ENCODE measurements at regions not wholly inside any gene's neighbourhood (a gene's known extent, or its start where the extent isn't known, plus 50 kb on each side); places are given as distances from the start of the nearest gene placed in this dataset.

DNA sequence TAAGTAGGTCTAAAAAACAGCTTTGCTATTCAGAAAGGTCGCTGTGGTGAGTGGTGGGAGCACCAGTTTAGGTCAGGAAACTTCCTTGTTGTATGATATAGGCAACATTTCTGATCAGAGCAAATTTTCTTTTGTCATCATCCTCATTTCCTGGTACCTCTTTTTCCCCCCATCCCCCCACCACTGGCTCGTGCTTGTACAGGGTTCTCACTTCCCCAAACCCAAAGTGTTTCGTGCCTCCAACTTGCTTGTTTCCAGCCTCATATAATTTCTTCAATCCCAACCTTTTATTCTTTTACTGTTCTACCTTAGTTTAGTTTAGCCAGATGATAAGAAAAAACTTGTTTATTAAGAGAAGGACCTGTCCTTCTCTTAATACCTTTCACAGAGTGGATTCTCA, 209.4 kb upstream of the JAG1 start:
- Histone ChIP-seq H3K79me2 (ENCODE audit: insufficient read depth, low read length) (no peaks in the 10 kb centered on the region), H3K4me3 (ENCODE audit: low read length, poor library complexity, severe bottlenecking) (no peak overlapping the region), H3K36me3 (ENCODE audit: insufficient read depth, low read length) (no peaks in the 10 kb centered on the region), H2AFZ (ENCODE audit: low read length) (no peak overlapping the region), H3F3A (ENCODE audit: low read depth) (no peaks in the 10 kb centered on the region), H3K9ac (ENCODE audit: low read depth, low read length, poor library complexity, severe bottlenecking) (no peak overlapping the region), H3K9me2 (replicated peaks; ENCODE audit: low read depth, low read length) (no peaks in the 10 kb centered on the region), H3K9me3 (ENCODE audit: insufficient read depth, low read depth, low read length) (no peaks in the 10 kb centered on the region; the same call in 1 of the 2 replicates), H3K27me3 (ENCODE audit: insufficient read depth, low read length, poor library complexity, severe bottlenecking) (no peaks in the 10 kb centered on the region), H3K4me2 (ENCODE audit: low read depth, low read length, poor library complexity, severe bottlenecking) (no peak overlapping the region), H3K4me1 (ENCODE audit: insufficient read depth, low read length, poor library complexity, severe bottlenecking) (no peaks in the 10 kb centered on the region), H4K20me1 (ENCODE audit: insufficient read depth, low read length, poor library complexity, severe bottlenecking) (no peaks in the 10 kb centered on the region)
- TF ChIP-seq EZH2phosphoT487 (IDR thresholded peaks at IDR 0.05; ENCODE audit: borderline replicate concordance) (no peak), CTCF (conservative IDR thresholded peaks at IDR 0.05; ENCODE audit: low read length) (no peak)

GRCh38 chr20:10893321-10893720, 219.5 kb upstream of the JAG1 start:
- Histone ChIP-seq H3K9me3 (ENCODE audit: insufficient read depth, low read depth, low read length) (0 out of 2 replicates have a peak, but pooled peaks cover 6% of the 10 kb centered on the region), H3K4me3 (ENCODE audit: low read length, poor library complexity, severe bottlenecking) (no peak overlapping the region), H3K9me2 (replicated peaks; ENCODE audit: low read depth, low read length) (no peaks in the 10 kb centered on the region), H3K36me3 (ENCODE audit: insufficient read depth, low read length) (no peaks in the 10 kb centered on the region), H3F3A (ENCODE audit: low read depth) (no peaks in the 10 kb centered on the region), H4K20me1 (ENCODE audit: insufficient read depth, low read length, poor library complexity, severe bottlenecking) (no peaks in the 10 kb centered on the region), H3K9ac (ENCODE audit: low read depth, low read length, poor library complexity, severe bottlenecking) (no peak overlapping the region), H2AFZ (ENCODE audit: low read length) (no peak overlapping the region), H3K27me3 (ENCODE audit: insufficient read depth, low read length, poor library complexity, severe bottlenecking) (no peaks in the 10 kb centered on the region), H3K4me1 (ENCODE audit: insufficient read depth, low read length, poor library complexity, severe bottlenecking) (no peaks in the 10 kb centered on the region), H3K4me2 (ENCODE audit: low read depth, low read length, poor library complexity, severe bottlenecking) (no peak overlapping the region), H3K79me2 (ENCODE audit: insufficient read depth, low read length) (no peaks in the 10 kb centered on the region)
- TF ChIP-seq CTCF (conservative IDR thresholded peaks at IDR 0.05; ENCODE audit: low read length): no peak
- no peak for TF ChIP-seq EZH2phosphoT487 (IDR thresholded peaks at IDR 0.05; ENCODE audit: borderline replicate concordance)

DNA sequence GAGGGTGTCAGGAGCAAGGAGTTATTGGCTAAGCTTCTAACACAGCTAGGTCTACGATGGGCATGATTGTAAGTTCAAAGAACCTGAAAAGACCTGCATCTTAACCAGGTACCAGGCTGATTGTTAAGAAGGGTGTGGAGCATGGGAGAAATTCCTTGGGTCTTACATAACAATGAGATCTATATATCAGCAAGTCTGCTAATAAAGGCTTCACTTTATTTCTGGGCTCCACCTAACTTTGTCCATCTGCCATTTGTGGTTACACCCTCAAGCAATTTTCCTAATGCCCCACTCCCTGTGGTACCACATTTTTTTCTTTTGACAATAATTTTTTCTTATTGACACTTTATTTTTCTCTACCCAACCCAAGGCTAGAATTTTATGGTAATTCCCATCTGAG, 223.5 kb upstream of the JAG1 start:
- H3F3A ChIP-seq (ENCODE audit: low read depth): no peaks in the 10 kb centered on the region
- H3K36me3 ChIP-seq (ENCODE audit: insufficient read depth, low read length): no peaks in the 10 kb centered on the region
- H3K4me3 ChIP-seq (ENCODE audit: low read length, poor library complexity, severe bottlenecking): no peak overlapping the region
- TF ChIP-seq EZH2phosphoT487 (IDR thresholded peaks at IDR 0.05; ENCODE audit: borderline replicate concordance): no peak
- TF ChIP-seq CTCF (conservative IDR thresholded peaks at IDR 0.05; ENCODE audit: low read length): no peak
- H3K9ac ChIP-seq (ENCODE audit: low read depth, low read length, poor library complexity, severe bottlenecking): no peak overlapping the region
- H3K4me2 ChIP-seq (ENCODE audit: low read depth, low read length, poor library complexity, severe bottlenecking): no peak overlapping the region
- H3K27me3 ChIP-seq (ENCODE audit: insufficient read depth, low read length, poor library complexity, severe bottlenecking): no peaks in the 10 kb centered on the region
- no peak overlapping the region for H2AFZ ChIP-seq (ENCODE audit: low read length)
- no peaks in the 10 kb centered on the region for H4K20me1 ChIP-seq (ENCODE audit: insufficient read depth, low read length, poor library complexity, severe bottlenecking)
- H3K9me3 ChIP-seq (ENCODE audit: insufficient read depth, low read depth, low read length): 0 out of 2 replicates have a peak, but pooled peaks cover 2% of the 10 kb centered on the region
- no peaks in the 10 kb centered on the region for H3K9me2 ChIP-seq (replicated peaks; ENCODE audit: low read depth, low read length)
- H3K79me2 ChIP-seq (ENCODE audit: insufficient read depth, low read length): no peaks in the 10 kb centered on the region
- no peaks in the 10 kb centered on the region for H3K4me1 ChIP-seq (ENCODE audit: insufficient read depth, low read length, poor library complexity, severe bottlenecking)
